ENCODE measurements at regions not wholly inside any gene's neighbourhood (a gene's known extent, or its start where the extent isn't known, plus 50 kb on each side); places are given as distances from the start of the nearest gene placed in this dataset.

- no peak for TF ChIP-seq CTCF (IDR thresholded peaks at IDR 0.05; ENCODE audit: low read depth, low read length)
- no peak for TF ChIP-seq EZH2phosphoT487 (IDR thresholded peaks at IDR 0.05; ENCODE audit: low read depth)
Observed at GRCh38 chr2:16775899-16776231, 110.2 kb upstream of the CYRIA start.
